ENCODE measurements at regions not wholly inside any gene's neighbourhood (a gene's known extent, or its start where the extent isn't known, plus 50 kb on each side); places are given as distances from the start of the nearest gene placed in this dataset.

DNA sequence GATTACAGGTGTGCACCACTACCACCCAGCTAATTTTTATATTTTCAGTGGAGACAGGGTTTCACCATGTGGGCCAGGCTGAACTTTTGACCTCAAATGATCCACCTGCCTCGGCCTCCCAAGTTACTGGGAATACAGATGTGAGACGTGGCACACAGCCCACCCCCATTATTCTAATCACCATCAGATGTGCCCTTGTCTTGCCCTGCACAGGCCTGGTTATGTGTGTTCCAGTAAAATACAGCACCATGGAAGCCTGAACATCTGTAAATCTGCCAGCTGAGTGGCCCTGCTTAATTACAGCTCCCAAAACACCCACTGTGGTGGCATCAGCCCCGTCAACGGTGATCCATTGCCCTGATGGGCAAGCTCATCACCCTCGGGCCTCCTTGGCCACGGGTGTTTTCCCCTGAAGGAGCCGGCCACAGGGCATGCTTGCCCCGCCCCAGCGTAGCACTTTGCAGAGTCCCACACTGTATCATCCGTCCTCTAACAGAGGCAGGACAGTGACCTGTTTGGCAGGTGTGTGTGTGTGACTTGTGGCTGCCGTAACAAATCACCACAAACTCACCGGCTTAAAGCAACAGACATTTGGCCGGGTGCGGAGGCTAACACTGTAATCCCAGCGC lies 74.5 kb downstream of the RBFOX3 start:
- peaks cover 98% of the 10 kb centered on the region for H3K27me3 ChIP-seq (ENCODE audit: insufficient read depth, low read depth)
- no peaks in the 10 kb centered on the region for H3K36me3 ChIP-seq (ENCODE audit: low read depth)
- no peaks in the 10 kb centered on the region for H3K79me2 ChIP-seq (ENCODE audit: low read depth)
- no peak for DNase-seq
- H3K9me2 ChIP-seq (ENCODE audit: insufficient read depth) = no peaks in the 10 kb centered on the region
- no peak overlapping the region for H3K4me2 ChIP-seq
- H3K9me3 ChIP-seq (ENCODE audit: insufficient read depth, low read depth) = no peaks in the 10 kb centered on the region
- no peaks in the 10 kb centered on the region for H3K4me1 ChIP-seq (replicated peaks; ENCODE audit: insufficient read depth)
- ChIA-PET CTCF (no interaction called here), POLR2A (ENCODE audit: unreplicated experiment) (no interaction called here)
- no peaks in the 10 kb centered on the region for H4K20me1 ChIP-seq (ENCODE audit: insufficient read depth)
- no peak overlapping the region for H3K4me3 ChIP-seq
- H2AFZ ChIP-seq = no peak overlapping the region
- no peak overlapping the region for H3K27ac ChIP-seq
- TF ChIP-seq, protein P1, sequence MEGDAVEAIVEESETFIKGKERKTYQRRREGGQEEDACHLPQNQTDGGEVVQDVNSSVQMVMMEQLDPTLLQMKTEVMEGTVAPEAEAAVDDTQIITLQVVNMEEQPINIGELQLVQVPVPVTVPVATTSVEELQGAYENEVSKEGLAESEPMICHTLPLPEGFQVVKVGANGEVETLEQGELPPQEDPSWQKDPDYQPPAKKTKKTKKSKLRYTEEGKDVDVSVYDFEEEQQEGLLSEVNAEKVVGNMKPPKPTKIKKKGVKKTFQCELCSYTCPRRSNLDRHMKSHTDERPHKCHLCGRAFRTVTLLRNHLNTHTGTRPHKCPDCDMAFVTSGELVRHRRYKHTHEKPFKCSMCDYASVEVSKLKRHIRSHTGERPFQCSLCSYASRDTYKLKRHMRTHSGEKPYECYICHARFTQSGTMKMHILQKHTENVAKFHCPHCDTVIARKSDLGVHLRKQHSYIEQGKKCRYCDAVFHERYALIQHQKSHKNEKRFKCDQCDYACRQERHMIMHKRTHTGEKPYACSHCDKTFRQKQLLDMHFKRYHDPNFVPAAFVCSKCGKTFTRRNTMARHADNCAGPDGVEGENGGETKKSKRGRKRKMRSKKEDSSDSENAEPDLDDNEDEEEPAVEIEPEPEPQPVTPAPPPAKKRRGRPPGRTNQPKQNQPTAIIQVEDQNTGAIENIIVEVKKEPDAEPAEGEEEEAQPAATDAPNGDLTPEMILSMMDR (conservative IDR thresholded peaks at IDR 0.05) = no peak
- TF ChIP-seq EZH2 (IDR thresholded peaks at IDR 0.05; ENCODE audit: low read depth) = no peak
- intact Hi-C loops (cut with micrococcal nuclease; ENCODE audit: unreplicated experiment) = no loop called here
- H3F3A ChIP-seq (ENCODE audit: insufficient read depth, low read depth) = no peaks in the 10 kb centered on the region
- no TSS peak for BruUV-seq (replicated peaks)

DNA sequence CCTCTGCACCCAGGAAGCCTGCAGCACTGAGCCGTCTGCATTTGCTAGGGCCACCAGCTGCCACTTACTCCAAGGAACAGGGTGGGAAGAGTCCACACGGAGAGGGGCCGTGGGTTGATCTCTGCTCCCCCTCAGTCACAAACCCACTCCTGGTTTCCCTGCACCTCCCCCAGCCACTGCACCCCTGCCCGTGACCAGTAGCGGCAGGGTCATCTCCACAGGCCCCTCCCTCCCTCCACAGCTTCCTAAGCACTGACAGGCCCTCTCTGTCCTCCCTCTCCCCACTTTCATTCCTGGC lies 75.2 kb downstream of the RBFOX3 start:
- no peak overlapping the region for H2AFZ ChIP-seq
- no peak overlapping the region for H3K4me3 ChIP-seq
- no peaks in the 10 kb centered on the region for H3K9me2 ChIP-seq (ENCODE audit: insufficient read depth)
- H3K79me2 ChIP-seq (ENCODE audit: low read depth) = no peaks in the 10 kb centered on the region
- no TSS peak for BruUV-seq (replicated peaks)
- no peaks in the 10 kb centered on the region for H3K9me3 ChIP-seq (ENCODE audit: insufficient read depth, low read depth)
- TF ChIP-seq, protein P1 (conservative IDR thresholded peaks at IDR 0.05) = no peak
- no peak for TF ChIP-seq EZH2 (IDR thresholded peaks at IDR 0.05; ENCODE audit: low read depth)
- H3F3A ChIP-seq (ENCODE audit: insufficient read depth, low read depth) = no peaks in the 10 kb centered on the region
- H4K20me1 ChIP-seq (ENCODE audit: insufficient read depth) = no peaks in the 10 kb centered on the region
- H3K4me2 ChIP-seq = no peak overlapping the region
- H3K4me1 ChIP-seq (replicated peaks; ENCODE audit: insufficient read depth) = no peaks in the 10 kb centered on the region
- CTCF ChIA-PET = no interaction called here
- H3K27me3 ChIP-seq (ENCODE audit: insufficient read depth, low read depth) = peaks cover 98% of the 10 kb centered on the region
- H3K27ac ChIP-seq = no peak overlapping the region
- intact Hi-C loops (cut with micrococcal nuclease; ENCODE audit: unreplicated experiment) = no loop called here
- DNase-seq = no peak
- POLR2A ChIA-PET (ENCODE audit: unreplicated experiment) = no interaction called here
- H3K36me3 ChIP-seq (ENCODE audit: low read depth) = no peaks in the 10 kb centered on the region

DNA sequence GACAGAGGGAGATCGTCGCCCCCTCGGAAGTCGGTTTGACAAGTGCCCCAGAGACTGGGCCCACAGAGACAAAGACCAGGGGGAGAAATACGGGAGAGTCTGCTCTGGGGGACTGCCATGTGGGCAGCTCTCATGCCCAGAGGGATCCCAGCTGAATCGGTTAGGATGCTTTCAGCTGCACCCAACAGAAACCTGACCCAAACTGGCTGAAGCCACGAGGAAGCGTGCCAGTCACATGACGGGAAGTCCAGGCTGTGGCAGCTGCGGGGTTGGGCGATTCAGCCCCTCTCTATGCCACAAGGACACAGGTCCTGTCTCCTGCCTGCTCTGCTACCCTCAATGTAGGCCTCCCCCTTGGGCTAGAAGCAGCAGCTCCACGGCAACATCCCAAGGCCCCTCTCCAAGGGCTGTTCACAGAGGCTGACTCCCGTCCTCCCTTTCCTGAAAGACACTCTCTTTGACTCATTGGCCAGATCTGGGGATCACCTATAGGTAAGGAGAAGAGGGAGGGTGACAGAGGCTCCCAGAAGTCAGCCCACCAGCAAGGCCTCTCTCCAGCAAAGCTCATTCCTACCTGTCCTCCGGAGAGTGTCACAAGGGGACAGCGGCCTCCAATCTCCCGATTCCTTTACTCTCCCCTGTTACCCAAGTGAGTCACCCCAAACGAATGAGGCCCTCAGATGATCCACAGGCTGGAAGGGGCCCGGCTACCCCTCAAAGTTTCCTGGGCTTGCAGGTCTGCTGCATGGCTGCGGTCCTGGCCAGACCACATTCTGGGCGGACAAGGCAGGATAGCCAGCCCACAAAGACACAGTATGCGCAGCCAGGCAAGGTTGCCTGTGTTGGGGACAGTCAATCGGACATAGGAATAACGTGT lies 75.8 kb downstream of the RBFOX3 start:
- Histone ChIP-seq H3K4me3 (no peak overlapping the region), H3K9me2 (ENCODE audit: insufficient read depth) (no peaks in the 10 kb centered on the region), H3K36me3 (ENCODE audit: low read depth) (no peaks in the 10 kb centered on the region), H3K4me2 (no peak overlapping the region), H4K20me1 (ENCODE audit: insufficient read depth) (no peaks in the 10 kb centered on the region), H2AFZ (no peak overlapping the region), H3K9me3 (ENCODE audit: insufficient read depth, low read depth) (no peaks in the 10 kb centered on the region), H3K4me1 (replicated peaks; ENCODE audit: insufficient read depth) (no peaks in the 10 kb centered on the region), H3K27me3 (ENCODE audit: insufficient read depth, low read depth) (peaks cover 98% of the 10 kb centered on the region), H3K79me2 (ENCODE audit: low read depth) (no peaks in the 10 kb centered on the region), H3K27ac (no peak overlapping the region), H3F3A (ENCODE audit: insufficient read depth, low read depth) (no peaks in the 10 kb centered on the region)
- no peak for TF ChIP-seq EZH2 (IDR thresholded peaks at IDR 0.05; ENCODE audit: low read depth)
- TF ChIP-seq, protein P1 (conservative IDR thresholded peaks at IDR 0.05) = no peak
- POLR2A ChIA-PET (ENCODE audit: unreplicated experiment) = no interaction called here
- no peak for DNase-seq
- CTCF ChIA-PET = no interaction called here
- no TSS peak for BruUV-seq (replicated peaks)
- intact Hi-C loops (cut with micrococcal nuclease; ENCODE audit: unreplicated experiment) = no loop called here
